DND-41 (cell line): ENCODE measurements at regions not wholly inside any gene's neighbourhood (a gene's known extent, or its start where the extent isn't known, plus 50 kb on each side); places are given as distances from the start of the nearest gene placed in this dataset.

Source experiments
- ATAC-seq: fragments of 200-7000 bp; cut with Tn5 transposase; 3 replicates; pipeline ENCODE4 v1.9.1; 2021; ENCODE audit warnings: low read depth; ENCODE audit not compliant: insufficient read depth
- DNase-seq: peaks from one replicate; pipeline ENCODE4 v3.0.0-alpha.2; 2020
- H2AFZ ChIP-seq: 2 replicates; pipeline ENCODE4 v1.6.0; 2012; ENCODE audit warnings: low read depth, low read length
- H3K27ac ChIP-seq: 2 replicates; pipeline ENCODE4 v1.5.1; 2012; ENCODE audit warnings: low read length, inconsistent platforms
- H3K27me3 ChIP-seq: fragments of 200-600 bp; sonication (generic); 2 replicates; pipeline ENCODE4 v1.6.0; 2012; ENCODE audit warnings: low read length, mild to moderate bottlenecking, inconsistent platforms; ENCODE audit not compliant: insufficient read depth, poor library complexity
- H3K36me3 ChIP-seq: 2 replicates; pipeline ENCODE4 v1.5.1; 2012; ENCODE audit warnings: low read length, inconsistent platforms; ENCODE audit not compliant: insufficient read depth
- H3K4me1 ChIP-seq: 2 replicates; pipeline ENCODE4 v1.5.1; 2012; ENCODE audit warnings: mild to moderate bottlenecking, low read length; ENCODE audit not compliant: insufficient read depth
- H3K4me2 ChIP-seq: 2 replicates; pipeline ENCODE4 v1.6.0; 2012; ENCODE audit warnings: mild to moderate bottlenecking, moderate library complexity, low read length, inconsistent platforms; ENCODE audit not compliant: insufficient read depth
- H3K4me3 ChIP-seq, 2 experiments: fragments of 200-600 bp in 1 of 2; shearing (Covaris generic) in 1 of 2; 2 replicates each; pipeline ENCODE4 v1.5.1; 2012 to 2016; ENCODE audit warnings: inconsistent platforms in 2 of 2, low read length in 2 of 2, mild to moderate bottlenecking in 2 of 2, low read depth in 1 of 2, moderate library complexity in 1 of 2
- H3K79me2 ChIP-seq: 2 replicates; pipeline ENCODE4 v1.6.0; 2012; ENCODE audit warnings: low read length, inconsistent platforms; ENCODE audit not compliant: insufficient read depth
- H3K9ac ChIP-seq: 2 replicates; pipeline ENCODE4 v1.6.0; 2012; ENCODE audit warnings: low read depth, mild to moderate bottlenecking, inconsistent platforms, low read length, moderate library complexity
- H3K9me3 ChIP-seq: 2 replicates; pipeline ENCODE4 v1.5.1; 2012; ENCODE audit warnings: low read length, moderate library complexity, mild to moderate bottlenecking, inconsistent platforms; ENCODE audit not compliant: insufficient read depth, severe bottlenecking
- H4K20me1 ChIP-seq: 2 replicates; pipeline ENCODE4 v1.6.0; 2012; ENCODE audit warnings: low read length; ENCODE audit not compliant: insufficient read depth
- EZH2 ChIP-seq: IDR thresholded peaks from 3 replicates; pipeline ENCODE4 v1.6.1; 2012; ENCODE audit warnings: borderline replicate concordance, low read depth, mild to moderate bottlenecking, moderate library complexity, low read length, inconsistent platforms; ENCODE audit not compliant: severe bottlenecking
- TF ChIP-seq, protein P1 (sequence below): IDR thresholded peaks from 2 replicates; pipeline ENCODE4 v1.5.1; 2012; ENCODE audit warnings: borderline replicate concordance, low read length, moderate library complexity, mild to moderate bottlenecking; ENCODE audit not compliant: poor library complexity, severe bottlenecking; ENCODE audit errors: extremely low read depth

DNA sequence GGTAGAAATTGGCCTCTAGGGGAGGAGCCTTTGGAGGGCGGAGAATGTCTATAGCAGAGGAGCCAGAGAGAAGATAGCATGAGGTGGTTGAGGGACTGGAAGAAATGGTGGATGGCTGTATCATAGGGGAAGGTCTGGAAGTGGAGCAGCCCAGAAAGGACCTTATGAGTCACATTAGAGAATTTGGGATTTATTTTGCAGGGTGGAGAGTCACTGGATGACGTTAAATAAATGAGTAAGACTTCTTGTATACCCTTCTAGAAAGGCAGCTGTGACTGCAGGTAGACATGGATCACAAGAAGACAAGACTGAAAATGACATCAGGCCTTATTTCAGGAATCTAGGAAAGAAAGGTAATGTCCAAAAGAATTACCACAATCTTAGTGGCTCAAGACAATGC is 208.2 kb upstream of the TMTC1 start:
- Histone ChIP-seq H2AFZ (no peak overlapping the region), H3K4me3 (no peak overlapping the region), H3K4me2 (no peak overlapping the region), H3K4me1 (no peaks in the 10 kb centered on the region), H3K36me3 (no peaks in the 10 kb centered on the region), H3K27ac (no peak overlapping the region), H3K79me2 (no peaks in the 10 kb centered on the region), H3K9ac (no peak overlapping the region), H4K20me1 (no peaks in the 10 kb centered on the region), H3K9me3 (no peaks in the 10 kb centered on the region), H3K27me3 (no peaks in the 10 kb centered on the region)
- DNase-seq (no peak), ATAC-seq (no peak)
- TF ChIP-seq, protein P1, sequence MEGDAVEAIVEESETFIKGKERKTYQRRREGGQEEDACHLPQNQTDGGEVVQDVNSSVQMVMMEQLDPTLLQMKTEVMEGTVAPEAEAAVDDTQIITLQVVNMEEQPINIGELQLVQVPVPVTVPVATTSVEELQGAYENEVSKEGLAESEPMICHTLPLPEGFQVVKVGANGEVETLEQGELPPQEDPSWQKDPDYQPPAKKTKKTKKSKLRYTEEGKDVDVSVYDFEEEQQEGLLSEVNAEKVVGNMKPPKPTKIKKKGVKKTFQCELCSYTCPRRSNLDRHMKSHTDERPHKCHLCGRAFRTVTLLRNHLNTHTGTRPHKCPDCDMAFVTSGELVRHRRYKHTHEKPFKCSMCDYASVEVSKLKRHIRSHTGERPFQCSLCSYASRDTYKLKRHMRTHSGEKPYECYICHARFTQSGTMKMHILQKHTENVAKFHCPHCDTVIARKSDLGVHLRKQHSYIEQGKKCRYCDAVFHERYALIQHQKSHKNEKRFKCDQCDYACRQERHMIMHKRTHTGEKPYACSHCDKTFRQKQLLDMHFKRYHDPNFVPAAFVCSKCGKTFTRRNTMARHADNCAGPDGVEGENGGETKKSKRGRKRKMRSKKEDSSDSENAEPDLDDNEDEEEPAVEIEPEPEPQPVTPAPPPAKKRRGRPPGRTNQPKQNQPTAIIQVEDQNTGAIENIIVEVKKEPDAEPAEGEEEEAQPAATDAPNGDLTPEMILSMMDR: no peak
- no peak for TF ChIP-seq EZH2

GRCh38 chr12:29990971-29991370 is 207.2 kb upstream of the TMTC1 start:
- no peak overlapping the region for H3K9ac ChIP-seq
- no peak for TF ChIP-seq EZH2
- TF ChIP-seq, protein P1: no peak
- H3K4me3 ChIP-seq: no peak overlapping the region
- no peak overlapping the region for H2AFZ ChIP-seq
- no peak overlapping the region for H3K4me2 ChIP-seq
- H3K79me2 ChIP-seq: no peaks in the 10 kb centered on the region
- DNase-seq (no peak), ATAC-seq (no peak)
- H3K9me3 ChIP-seq: no peaks in the 10 kb centered on the region
- H3K4me1 ChIP-seq: no peaks in the 10 kb centered on the region
- H3K27me3 ChIP-seq: no peaks in the 10 kb centered on the region
- H3K36me3 ChIP-seq: no peaks in the 10 kb centered on the region
- no peak overlapping the region for H3K27ac ChIP-seq
- no peaks in the 10 kb centered on the region for H4K20me1 ChIP-seq

- Histone ChIP-seq H3K27me3 (no peaks in the 10 kb centered on the region), H3K9me3 (no peaks in the 10 kb centered on the region), H2AFZ (no peak overlapping the region), H3K4me2 (no peak overlapping the region), H3K27ac (no peak overlapping the region), H3K79me2 (no peaks in the 10 kb centered on the region), H3K36me3 (no peaks in the 10 kb centered on the region), H3K4me1 (no peaks in the 10 kb centered on the region), H3K9ac (no peak overlapping the region), H3K4me3 (no peak overlapping the region), H4K20me1 (no peaks in the 10 kb centered on the region)
- no peak for TF ChIP-seq EZH2
- TF ChIP-seq, protein P1: no peak
- no peak for DNase-seq
- ATAC-seq: no peak
Measured at GRCh38 chr12:29983851-29984250, 200.1 kb upstream of the TMTC1 start.

DNA sequence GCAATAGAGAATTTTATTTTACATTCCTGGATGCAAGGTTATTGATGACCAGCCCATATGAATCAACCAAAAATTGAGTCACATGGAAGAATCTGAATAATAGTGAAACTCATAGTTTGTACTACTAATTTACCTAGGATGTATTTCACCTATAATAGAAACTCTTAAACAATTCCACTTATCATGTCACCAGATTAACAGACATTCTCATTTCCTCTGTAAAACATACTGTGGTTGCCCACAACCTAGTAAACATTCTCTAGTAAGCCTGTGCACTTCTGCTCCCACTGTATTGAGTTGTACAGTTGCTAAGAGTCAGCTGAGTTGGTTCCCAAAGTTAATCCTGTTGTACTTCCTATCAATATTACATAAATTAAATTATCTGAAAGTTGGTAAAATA is 196.6 kb upstream of the TMTC1 start:
- H3K4me1 ChIP-seq: no peaks in the 10 kb centered on the region
- no peak overlapping the region for H3K4me2 ChIP-seq
- ATAC-seq: no peak
- no peak overlapping the region for H3K4me3 ChIP-seq
- no peak overlapping the region for H3K9ac ChIP-seq
- no peak for TF ChIP-seq EZH2
- TF ChIP-seq, protein P1: no peak
- no peak overlapping the region for H3K27ac ChIP-seq
- H4K20me1 ChIP-seq: no peaks in the 10 kb centered on the region
- no peak for DNase-seq
- no peaks in the 10 kb centered on the region for H3K79me2 ChIP-seq
- H3K9me3 ChIP-seq: no peaks in the 10 kb centered on the region
- H2AFZ ChIP-seq: no peak overlapping the region
- H3K27me3 ChIP-seq: no peaks in the 10 kb centered on the region
- H3K36me3 ChIP-seq: no peaks in the 10 kb centered on the region
